Loucy (cell line): ENCODE measurements at regions not wholly inside any gene's neighbourhood (a gene's known extent, or its start where the extent isn't known, plus 50 kb on each side); places are given as distances from the start of the nearest gene placed in this dataset.

ENCODE experiments used
- EZH2phosphoT487 ChIP-seq: fragments of 200-600 bp; IDR thresholded peaks from 2 replicates; pipeline ENCODE4 v1.6.1; 2018; ENCODE audit warnings: antibody characterized with exemption, mild to moderate bottlenecking, moderate library complexity, borderline replicate concordance
- TF ChIP-seq, protein P1 (sequence below): fragments of 200-600 bp; sonication (generic); conservative IDR thresholded peaks from 2 replicates; pipeline ENCODE4 v1.5.1; 2014; ENCODE audit warnings: mild to moderate bottlenecking, antibody characterized with exemption, low read length

DNA sequence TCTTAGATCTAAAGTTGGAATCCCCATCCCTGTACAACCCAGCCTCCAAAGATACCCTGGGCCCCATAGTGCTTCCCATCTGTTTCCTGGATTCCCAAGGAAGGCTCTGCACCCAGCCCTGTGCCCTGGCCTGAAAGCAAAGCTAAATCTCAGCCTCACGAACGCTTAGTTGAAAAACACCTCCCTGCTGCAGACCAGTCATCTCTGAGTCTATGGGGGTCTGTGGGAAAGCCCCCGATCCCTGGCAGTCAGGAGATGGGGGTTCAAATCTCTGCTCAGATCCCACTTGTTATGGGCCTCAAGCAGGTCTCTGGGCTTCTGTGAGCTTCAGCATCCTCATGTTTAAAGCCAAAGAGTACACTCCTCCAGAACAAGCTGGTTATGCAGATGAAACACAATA lies 210.5 kb upstream of the GRIK3 start:
- TF ChIP-seq, protein P1, sequence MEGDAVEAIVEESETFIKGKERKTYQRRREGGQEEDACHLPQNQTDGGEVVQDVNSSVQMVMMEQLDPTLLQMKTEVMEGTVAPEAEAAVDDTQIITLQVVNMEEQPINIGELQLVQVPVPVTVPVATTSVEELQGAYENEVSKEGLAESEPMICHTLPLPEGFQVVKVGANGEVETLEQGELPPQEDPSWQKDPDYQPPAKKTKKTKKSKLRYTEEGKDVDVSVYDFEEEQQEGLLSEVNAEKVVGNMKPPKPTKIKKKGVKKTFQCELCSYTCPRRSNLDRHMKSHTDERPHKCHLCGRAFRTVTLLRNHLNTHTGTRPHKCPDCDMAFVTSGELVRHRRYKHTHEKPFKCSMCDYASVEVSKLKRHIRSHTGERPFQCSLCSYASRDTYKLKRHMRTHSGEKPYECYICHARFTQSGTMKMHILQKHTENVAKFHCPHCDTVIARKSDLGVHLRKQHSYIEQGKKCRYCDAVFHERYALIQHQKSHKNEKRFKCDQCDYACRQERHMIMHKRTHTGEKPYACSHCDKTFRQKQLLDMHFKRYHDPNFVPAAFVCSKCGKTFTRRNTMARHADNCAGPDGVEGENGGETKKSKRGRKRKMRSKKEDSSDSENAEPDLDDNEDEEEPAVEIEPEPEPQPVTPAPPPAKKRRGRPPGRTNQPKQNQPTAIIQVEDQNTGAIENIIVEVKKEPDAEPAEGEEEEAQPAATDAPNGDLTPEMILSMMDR = no peak
- no peak for TF ChIP-seq EZH2phosphoT487
